ENCODE measurements at regions not wholly inside any gene's neighbourhood (a gene's known extent, or its start where the extent isn't known, plus 50 kb on each side); places are given as distances from the start of the nearest gene placed in this dataset.
"Not testable (repeated sequence)": the region's sequence is repeated elsewhere in the genome, so short reads cannot be mapped to it uniquely, and the experiment has no call there.

DNA sequence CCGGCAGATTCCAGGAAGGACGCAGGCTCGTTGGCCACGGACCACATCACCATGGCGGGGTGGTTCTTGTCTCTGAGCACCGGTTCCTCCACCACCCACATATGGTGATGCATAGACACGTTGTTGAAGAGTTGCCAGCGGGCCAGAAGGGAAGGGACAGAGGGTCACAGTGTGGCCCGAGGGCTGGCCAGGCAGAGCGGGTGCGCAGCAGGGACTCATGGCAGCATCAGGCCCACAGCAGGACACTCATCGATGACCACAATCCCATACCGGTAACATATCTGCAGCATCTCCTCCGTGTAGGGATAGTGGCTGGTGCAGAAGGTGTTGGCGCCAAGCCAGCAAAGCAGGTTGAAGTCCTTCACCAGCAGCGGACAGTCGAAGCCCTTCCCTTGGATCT is 469.2 kb upstream of the FAM174A start:
- DNase-seq (ENCODE audit: low read depth in 1 of 2, low spot score in 1 of 2) = not testable (repeated sequence)

GRCh38 chr5:100043475-100043874 is 491.7 kb upstream of the FAM174A start:
- DNase-seq (ENCODE audit: low read depth in 1 of 2, low spot score in 1 of 2) = no peak

DNA sequence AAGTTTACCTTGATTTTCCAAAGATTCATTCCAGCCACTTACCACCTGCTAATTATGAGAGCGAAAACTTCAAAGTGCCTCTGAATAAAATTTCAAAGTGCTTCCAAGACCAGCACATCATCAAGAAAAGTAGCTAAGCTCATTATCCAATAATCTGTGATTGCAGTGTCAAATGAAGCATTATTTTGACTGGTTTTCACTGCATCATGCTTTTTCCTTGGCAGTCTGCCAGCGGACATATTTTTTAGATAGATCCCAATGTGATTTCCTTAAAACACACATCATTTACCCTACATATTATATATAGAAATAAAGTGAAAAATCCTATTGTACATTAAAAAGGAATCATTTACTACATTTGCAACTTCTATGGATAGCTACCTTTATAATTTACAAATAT is 508.6 kb upstream of the FAM174A start:
- DNase-seq (ENCODE audit: low read depth in 1 of 2, low spot score in 1 of 2) = no peak

DNA sequence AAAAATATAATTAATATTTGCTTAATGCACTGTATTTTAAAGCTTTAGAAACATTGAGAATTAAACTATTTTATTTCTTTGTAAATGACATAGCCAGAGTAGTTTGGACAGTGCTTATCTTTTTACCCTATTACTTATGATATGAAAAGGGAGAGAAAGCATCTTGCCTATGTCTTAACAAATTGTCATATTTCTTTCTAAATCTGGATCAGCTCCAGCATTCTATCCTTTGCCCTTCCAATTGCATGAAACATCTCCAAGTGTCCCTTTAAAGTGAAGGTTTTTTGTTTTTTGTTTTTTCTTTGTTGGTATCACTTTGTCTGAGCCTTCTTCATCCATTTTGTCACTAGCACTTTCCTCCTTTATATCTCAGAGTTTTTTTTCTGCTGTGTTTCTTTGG is 511.6 kb upstream of the FAM174A start:
- no peak for DNase-seq (ENCODE audit: low read depth in 1 of 2, low spot score in 1 of 2)

GRCh38 chr5:100017520-100018262 is 517.5 kb upstream of the FAM174A start:
- DNase-seq (ENCODE audit: low read depth in 1 of 2, low spot score in 1 of 2) = no peak

DNA sequence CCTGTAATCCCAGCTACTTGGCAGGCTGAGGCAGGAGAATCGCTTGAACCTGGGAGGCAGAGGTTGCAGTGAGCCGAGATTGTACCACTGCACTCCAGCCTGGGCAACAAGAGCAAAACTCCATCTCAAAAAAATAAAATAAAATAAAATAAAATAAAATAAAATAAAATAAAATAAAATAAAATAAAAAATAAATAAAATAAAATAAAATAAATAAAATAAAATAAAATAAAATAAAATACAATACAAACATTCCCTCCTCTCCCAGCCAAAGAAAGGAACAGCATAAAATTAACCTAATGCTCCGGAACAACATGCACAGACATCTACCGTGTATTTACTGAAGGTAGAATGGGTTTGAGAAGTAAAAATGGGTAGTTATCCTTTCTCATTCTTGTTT is 521.9 kb upstream of the FAM174A start:
- DNase-seq (ENCODE audit: low read depth in 1 of 2, low spot score in 1 of 2) = not testable (repeated sequence)

DNA sequence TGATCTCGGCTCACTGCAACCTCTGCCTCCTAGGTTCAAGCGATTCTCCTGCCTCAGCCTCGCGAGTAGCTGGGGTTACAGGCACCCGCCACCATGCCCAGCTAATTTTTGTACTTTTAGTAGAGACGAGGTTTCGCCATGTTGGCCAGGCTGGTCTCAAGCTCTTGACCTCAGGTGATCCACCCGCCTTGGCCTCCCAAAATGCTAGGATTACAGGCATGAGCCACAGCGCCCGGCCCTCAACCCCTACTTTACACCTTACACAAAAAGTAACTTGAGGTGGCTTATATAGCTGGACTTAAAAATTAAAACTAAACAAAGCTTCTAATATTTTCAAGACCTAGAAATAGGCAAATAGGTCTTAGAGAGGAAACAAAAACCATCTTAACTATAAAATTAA is 524.0 kb upstream of the FAM174A start:
- DNase-seq (ENCODE audit: low read depth in 1 of 2, low spot score in 1 of 2) = not testable (repeated sequence)

GRCh38 chr5:100004969-100005368 is 530.2 kb upstream of the FAM174A start:
- DNase-seq (ENCODE audit: low read depth in 1 of 2, low spot score in 1 of 2) = no peak

DNA sequence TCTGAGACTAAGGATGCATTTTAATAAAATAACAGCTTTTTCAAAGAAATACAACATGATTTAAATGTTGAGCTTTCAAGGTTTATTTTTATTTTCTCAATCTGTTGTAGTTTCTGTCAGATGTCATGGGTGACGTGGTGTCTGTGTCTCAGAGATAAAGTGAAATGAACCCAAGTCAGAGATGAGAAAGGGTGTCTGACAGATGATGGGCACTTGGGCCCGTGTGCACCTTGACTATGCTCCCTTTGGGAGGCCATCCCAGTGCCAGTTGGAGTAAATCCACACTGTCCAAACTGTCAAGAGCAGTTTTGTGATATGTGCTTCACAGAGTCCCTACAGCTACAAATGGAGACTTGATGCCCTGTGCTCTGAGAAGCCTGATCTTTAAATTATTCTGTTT is 536.9 kb upstream of the FAM174A start:
- no peak for DNase-seq (ENCODE audit: low read depth in 1 of 2, low spot score in 1 of 2)

DNA sequence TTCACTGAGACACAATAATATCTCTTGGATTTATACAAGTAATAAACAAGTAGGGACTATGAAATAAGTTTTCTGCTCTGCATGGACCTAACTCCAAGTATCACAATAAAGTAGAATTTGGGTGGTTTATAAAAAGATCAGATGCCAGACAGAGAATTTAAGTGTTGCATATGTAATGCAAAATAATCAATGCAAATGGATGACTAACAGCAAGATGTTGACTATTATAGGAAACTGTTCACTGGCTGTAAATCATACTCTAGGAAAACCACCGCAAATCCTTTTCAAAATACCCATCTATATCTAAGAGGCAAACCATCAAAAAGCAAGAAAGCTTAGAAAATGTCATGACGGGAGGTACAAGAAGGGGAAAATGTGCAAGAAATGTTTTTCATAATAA is 539.8 kb upstream of the FAM174A start:
- DNase-seq (ENCODE audit: low read depth in 1 of 2, low spot score in 1 of 2) = no peak

DNA sequence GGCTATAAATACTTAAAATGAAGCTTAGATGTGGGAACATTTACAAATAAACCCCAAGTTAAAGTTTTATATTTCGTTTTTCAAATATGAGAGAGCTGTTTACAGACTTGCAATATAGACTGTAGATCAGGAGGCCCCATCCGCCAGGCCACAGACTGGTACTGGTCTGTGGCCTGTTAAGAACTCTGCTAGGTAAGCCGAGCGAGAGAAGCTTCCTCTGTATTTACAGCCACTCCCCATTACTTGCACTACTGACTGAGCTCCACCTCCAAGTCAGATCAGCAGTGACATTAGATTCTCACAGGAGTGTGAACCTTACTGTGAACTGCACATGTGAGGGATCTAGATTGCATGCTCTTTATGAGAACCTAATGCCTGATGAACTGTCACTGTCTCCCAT is 561.4 kb upstream of the FAM174A start:
- no peak for DNase-seq (ENCODE audit: low read depth in 1 of 2, low spot score in 1 of 2)

DNA sequence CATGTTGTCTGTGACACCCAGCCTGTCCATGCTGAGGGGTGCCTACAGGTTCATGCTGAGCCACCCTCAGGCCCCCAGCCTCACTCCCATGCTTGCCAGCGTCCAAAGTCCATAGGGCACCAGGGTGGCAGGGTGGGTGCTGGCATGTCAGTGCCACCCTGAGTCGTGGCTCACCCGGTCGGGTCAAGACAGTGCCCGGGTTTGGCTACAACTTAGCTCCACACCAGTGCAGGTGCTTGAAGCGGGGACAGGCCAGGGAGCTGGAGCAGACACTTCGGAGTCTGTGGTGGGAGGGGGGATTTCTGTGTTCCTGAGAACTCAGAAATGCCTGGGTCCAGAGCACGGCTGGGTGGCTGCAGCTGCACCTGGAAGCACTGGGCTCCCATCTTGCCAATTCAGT is 579.2 kb upstream of the FAM174A start:
- DNase-seq (ENCODE audit: low read depth in 1 of 2, low spot score in 1 of 2) = no peak

- no peak for DNase-seq (ENCODE audit: low read depth in 1 of 2, low spot score in 1 of 2)
Measured at GRCh38 chr5:99955006-99955405, 580.2 kb upstream of the FAM174A start.

DNA sequence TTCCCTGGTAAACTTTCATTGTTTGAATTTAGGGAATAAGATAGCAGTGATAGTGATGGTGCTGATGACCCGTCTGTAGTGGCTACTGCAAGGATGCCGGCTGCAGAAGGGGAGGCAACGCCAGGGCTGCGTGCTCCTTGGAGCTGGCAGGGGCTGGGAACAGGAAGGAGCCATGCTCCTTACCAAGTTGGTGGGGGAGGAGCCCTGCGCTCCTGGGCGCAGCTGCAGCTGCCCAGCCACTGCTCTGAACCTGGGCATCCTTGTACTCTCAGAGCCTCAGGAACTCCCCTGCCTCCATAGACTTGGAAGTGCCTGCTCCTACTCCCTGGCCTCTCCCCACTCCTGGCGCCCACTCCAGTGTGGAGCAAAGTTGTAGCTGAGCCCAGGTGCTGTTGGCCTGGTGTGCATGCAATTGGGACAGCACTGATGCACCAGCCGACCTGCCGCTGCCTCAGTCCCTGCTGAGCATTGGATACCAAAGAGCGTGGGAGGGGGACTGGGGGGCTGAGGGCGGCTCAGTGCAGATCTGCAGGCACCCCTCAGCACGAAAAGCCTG is 585.1 kb upstream of the FAM174A start:
- DNase-seq (ENCODE audit: low read depth in 1 of 2, low spot score in 1 of 2) = no peak

- DNase-seq (ENCODE audit: low read depth in 1 of 2, low spot score in 1 of 2) = no peak
Measured at GRCh38 chr5:99949361-99949760, 585.8 kb upstream of the FAM174A start.

GRCh38 chr5:99948850-99949249 is 586.3 kb upstream of the FAM174A start:
- no peak for DNase-seq (ENCODE audit: low read depth in 1 of 2, low spot score in 1 of 2)

DNA sequence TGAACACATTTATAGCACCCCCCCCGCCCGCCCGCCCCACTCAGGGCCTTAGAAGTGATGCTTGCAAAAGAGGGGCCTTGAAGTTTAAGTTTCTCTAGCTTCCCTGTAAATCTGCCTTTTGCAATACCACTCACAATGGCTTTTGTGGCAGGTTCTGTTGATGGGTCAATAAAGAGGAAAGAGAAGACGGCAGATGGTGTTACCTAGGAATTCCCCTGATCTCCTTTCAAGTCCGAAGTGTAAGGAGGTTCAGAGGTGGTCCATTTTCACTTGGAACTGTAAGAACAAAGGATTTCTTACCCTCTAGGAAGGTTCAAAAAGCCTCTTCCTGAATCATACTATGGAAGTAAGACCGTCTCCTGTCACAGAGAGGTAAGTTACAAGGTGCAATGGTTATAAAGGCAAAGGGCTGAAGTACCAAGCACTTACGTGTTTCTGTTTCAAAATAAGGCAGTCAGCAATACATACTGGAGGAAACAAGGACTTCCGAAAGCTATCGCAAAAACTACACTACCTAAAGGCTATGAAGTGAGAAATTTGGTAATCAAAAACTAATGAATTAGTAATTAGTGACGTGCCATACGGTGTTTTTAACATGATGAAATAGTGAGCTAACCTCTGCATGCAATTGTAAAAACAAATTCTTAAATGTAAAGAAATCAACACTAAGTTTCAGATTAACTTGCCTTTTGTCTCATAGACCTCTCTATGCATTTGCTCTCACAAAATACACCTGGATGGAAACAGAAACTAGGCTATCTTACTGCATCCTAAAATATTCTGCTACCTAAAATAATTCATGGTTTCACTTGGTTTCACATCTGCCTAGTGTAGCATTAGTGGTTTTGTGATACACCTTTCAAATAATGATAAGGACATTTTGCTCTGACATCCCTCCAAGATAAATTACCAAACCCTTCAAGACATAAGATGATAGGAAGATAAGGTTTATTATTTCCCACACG is 589.4 kb upstream of the FAM174A start:
- no peak for DNase-seq (ENCODE audit: low read depth in 1 of 2, low spot score in 1 of 2)

DNA sequence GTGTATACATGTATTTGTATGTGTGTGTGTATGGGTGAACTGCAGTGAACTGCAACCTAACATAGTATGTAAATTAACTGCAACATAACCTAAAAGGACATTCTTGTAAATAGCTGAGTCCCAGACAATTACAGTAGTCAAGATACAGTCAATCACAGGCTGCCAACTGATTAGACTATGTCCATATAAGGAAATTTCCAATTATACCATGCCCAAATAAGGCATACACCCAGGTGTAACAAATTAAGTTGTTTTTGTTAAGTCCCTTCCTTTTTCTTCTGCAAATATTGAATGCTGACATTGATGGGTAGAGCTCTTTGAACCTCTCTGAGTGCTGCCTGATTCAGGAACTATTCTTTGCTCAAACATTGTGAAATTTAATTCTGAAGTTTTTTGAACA is 594.6 kb upstream of the FAM174A start:
- DNase-seq (ENCODE audit: low read depth in 1 of 2, low spot score in 1 of 2) = no peak

DNA sequence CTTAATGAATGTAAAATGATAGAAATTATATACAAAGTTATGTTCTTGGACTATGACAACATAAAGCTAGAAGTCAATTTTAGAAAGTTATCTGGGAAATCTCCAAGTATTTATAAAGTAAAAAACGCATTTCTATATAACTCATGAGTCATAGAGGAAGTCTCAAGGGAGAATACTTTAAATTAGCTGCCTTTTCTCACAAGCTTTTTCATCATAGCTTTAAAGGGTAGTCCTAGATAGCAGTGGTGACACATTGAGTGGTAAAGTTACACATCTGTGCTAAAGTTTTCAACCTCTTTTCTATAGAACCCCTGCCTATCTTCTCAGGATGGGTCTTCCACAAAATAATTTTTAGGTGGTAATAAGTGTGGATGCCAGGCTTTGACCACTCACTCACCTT is 598.3 kb upstream of the FAM174A start:
- DNase-seq (ENCODE audit: low read depth in 1 of 2, low spot score in 1 of 2) = no peak

- DNase-seq (ENCODE audit: low read depth in 1 of 2, low spot score in 1 of 2) = no peak
Measured at GRCh38 chr5:99929806-99930135, 605.4 kb upstream of the FAM174A start.

DNA sequence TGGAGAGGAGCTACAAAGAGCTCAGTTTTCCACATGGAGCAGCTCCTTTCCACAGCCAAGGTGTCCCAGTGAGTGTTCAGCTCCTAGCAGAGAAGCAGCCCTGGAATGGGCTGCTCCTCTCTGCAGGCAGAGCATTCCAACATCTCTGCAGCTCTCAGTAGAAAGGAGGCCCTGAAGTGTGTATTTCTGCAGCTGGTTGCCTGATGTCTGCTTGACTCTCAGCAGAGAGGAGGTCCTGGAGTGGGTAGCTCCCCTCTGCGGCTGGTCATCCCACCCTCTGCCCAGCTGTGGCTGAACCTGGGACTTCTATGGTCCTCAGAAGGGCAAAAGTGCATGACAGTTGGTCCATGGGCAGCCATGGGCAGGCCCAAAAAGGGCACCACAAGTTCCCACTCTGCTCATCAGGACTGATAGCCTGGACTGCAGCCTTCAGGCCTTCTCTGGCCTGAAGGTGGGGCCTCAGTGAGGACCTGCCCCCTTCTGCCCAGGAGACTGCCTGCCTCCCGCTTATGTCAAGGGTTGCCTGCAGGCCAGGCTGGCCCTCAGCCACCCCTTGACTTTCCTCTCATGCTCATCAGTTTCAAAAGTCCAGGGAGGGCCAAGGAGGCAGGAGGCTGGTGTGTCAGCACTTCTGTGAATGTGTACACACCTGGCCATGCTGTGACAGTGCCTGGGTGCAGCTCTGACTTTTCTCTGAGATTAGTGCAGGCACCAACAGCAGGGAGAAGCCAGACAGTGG is 605.9 kb upstream of the FAM174A start:
- no peak for DNase-seq (ENCODE audit: low read depth in 1 of 2, low spot score in 1 of 2)

Measured in stimulated activated CD4-positive, alpha-beta T cell treated with anti-CD3 and anti-CD28 coated beads, Interleukin-15, amount 100 ng/mL, for 1 hour (primary cell).